Endodermal cell (in vitro differentiated cells): ENCODE measurements at regions not wholly inside any gene's neighbourhood (a gene's known extent, or its start where the extent isn't known, plus 50 kb on each side); places are given as distances from the start of the nearest gene placed in this dataset.

Experiments
- DNase-seq: peaks from one replicate; pipeline ENCODE4 v3.0.0-alpha.2; 2017
- H3K27ac ChIP-seq: 2 replicates; pipeline ENCODE4 v1.5.1; 2013; ENCODE audit warnings: mild to moderate bottlenecking, low read depth, low read length, moderate library complexity
- H3K27me3 ChIP-seq: 2 replicates; pipeline ENCODE4 v1.6.1; 2013; ENCODE audit warnings: mild to moderate bottlenecking, low read length, moderate library complexity; ENCODE audit not compliant: insufficient read depth, control insufficient read depth, poor library complexity, severe bottlenecking
- H3K36me3 ChIP-seq: 2 replicates; pipeline ENCODE4 v1.7.0; 2013; ENCODE audit warnings: mild to moderate bottlenecking, low read length, moderate library complexity; ENCODE audit not compliant: control insufficient read depth, insufficient read depth
- H3K4me1 ChIP-seq: one replicate; pipeline ENCODE4 v1.7.0; 2013; ENCODE audit warnings: low read length; ENCODE audit not compliant: control insufficient read depth, insufficient read depth
- H3K4me3 ChIP-seq: 2 replicates; pipeline ENCODE4 v1.5.1; 2013; ENCODE audit warnings: mild to moderate bottlenecking, low read length, moderate library complexity
- H3K9ac ChIP-seq: 2 replicates; pipeline ENCODE4 v1.6.1; 2013; ENCODE audit warnings: mild to moderate bottlenecking, low read length, moderate library complexity; ENCODE audit not compliant: poor library complexity, severe bottlenecking; ENCODE audit errors: extremely low read depth
- H3K9me3 ChIP-seq: 2 replicates; pipeline ENCODE4 v1.6.1; 2013; ENCODE audit warnings: mild to moderate bottlenecking, low read length, moderate library complexity; ENCODE audit not compliant: control insufficient read depth
- H3K27ac Mint-ChIP-seq: 2 replicates; pipeline ENCODE4 v1.8.0; 2020; ENCODE audit warnings: mixed read lengths
- H3K27me3 Mint-ChIP-seq: 2 replicates; pipeline ENCODE4 v1.8.0; 2021; ENCODE audit warnings: mild to moderate bottlenecking, mixed read lengths; ENCODE audit not compliant: insufficient read depth
- H3K36me3 Mint-ChIP-seq: 2 replicates; pipeline ENCODE4 v1.8.0; 2020; ENCODE audit warnings: low read depth, mixed read lengths
- H3K4me1 Mint-ChIP-seq: 2 replicates; pipeline ENCODE4 v1.8.0; 2020; ENCODE audit warnings: mixed read lengths
- H3K4me3 Mint-ChIP-seq: 2 replicates; pipeline ENCODE4 v1.8.0; 2020; ENCODE audit warnings: mild to moderate bottlenecking, moderate library complexity, mixed read lengths
- H3K9me3 Mint-ChIP-seq: 2 replicates; pipeline ENCODE4 v1.8.0; 2020; ENCODE audit warnings: mild to moderate bottlenecking, mixed read lengths
- CTCF ChIP-seq: fragments of 200-600 bp; sonication (generic); conservative IDR thresholded peaks from 2 replicates; pipeline ENCODE4 v1.5.0; 2021; ENCODE audit warnings: antibody characterized with exemption, mild to moderate bottlenecking
- WGBS, 2 experiments: methylation state at CpG; one replicate each; pipeline versions ENCODE4 v1.1.5 to v1.1.7; 2013; ENCODE audit warnings: missing lambda C conversion rate in 2 of 2, mixed read lengths in 1 of 2; ENCODE audit not compliant: insufficient coverage in 1 of 2, insufficient read length in 1 of 2; 5-methylcytosine and 5-hydroxymethylcytosine counted together

DNA sequence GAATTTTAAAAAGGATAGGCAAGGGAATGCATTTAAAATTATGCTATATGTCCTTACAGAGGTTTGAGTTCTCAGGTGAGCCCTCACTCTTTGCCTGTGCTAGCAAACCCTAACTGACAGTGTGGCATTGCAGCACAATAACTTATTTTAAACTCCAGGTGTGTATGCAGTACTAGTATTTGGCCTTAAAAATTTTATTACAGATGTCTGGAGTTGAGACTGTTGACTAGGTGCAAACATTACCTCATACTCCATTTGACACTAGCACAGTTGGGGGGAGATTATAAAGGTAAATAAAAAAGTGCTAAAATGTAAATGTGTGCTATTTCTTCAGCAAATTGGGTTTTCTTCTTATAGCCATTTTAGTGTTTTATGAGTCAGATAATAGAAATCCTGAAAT lies 407.7 kb downstream of the SH3GL2 start:
- Histone ChIP-seq H3K4me3 (no peak overlapping the region), H3K36me3 (no peaks in the 10 kb centered on the region), H3K27ac (no peak overlapping the region), H3K27me3 (no peaks in the 10 kb centered on the region), H3K4me1 (peaks cover 7% of the 10 kb centered on the region), H3K9ac (no peak overlapping the region), H3K9me3 (no peaks in the 10 kb centered on the region)
- peaks cover 19% of the 10 kb centered on the region for H3K4me1 Mint-ChIP-seq
- no peak overlapping the region for H3K4me3 Mint-ChIP-seq
- H3K27me3 Mint-ChIP-seq = no peaks in the 10 kb centered on the region
- H3K9me3 Mint-ChIP-seq = no peaks in the 10 kb centered on the region
- no peaks in the 10 kb centered on the region for H3K36me3 Mint-ChIP-seq
- H3K27ac Mint-ChIP-seq = no peak overlapping the region
- no peak for TF ChIP-seq CTCF
- no peak for DNase-seq

- WGBS, 2 experiments = 79 to 82% methylated on average over 2 to 5 of the region's 5 CpGs
- H3K27ac Mint-ChIP-seq = no peak overlapping the region
- Histone ChIP-seq H3K9ac (no peak overlapping the region), H3K4me1 (peaks cover 7% of the 10 kb centered on the region), H3K27me3 (no peaks in the 10 kb centered on the region), H3K36me3 (no peaks in the 10 kb centered on the region), H3K9me3 (no peaks in the 10 kb centered on the region), H3K27ac (no peak overlapping the region), H3K4me3 (no peak overlapping the region)
- peaks cover 19% of the 10 kb centered on the region for H3K4me1 Mint-ChIP-seq
- H3K9me3 Mint-ChIP-seq = no peaks in the 10 kb centered on the region
- H3K36me3 Mint-ChIP-seq = no peaks in the 10 kb centered on the region
- no peak overlapping the region for H3K4me3 Mint-ChIP-seq
- TF ChIP-seq CTCF = no peak
- H3K27me3 Mint-ChIP-seq = no peaks in the 10 kb centered on the region
- no peak for DNase-seq
These were observed 408.3 kb downstream of the SH3GL2 start for GRCh38 chr9:17987189-17987588.

DNA sequence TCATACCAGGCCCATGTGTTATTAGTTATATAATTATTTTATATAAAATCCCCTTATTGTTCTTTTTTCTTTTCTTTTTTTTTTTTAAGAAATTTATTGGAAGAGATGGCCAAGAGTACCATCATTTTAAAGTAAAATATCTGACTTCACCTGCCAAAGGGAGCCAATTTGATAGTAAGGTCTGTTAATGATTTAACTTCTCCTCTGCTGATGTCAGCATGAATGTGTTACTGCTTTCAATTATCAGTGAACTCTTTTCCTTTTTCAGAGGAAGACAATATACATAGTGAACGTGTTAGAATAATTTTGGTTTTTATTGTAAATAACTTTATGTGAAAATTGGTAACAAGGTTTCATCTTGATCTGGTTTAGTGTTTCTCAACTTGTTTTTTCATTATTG lies 409.6 kb downstream of the SH3GL2 start:
- peaks cover 19% of the 10 kb centered on the region for H3K4me1 Mint-ChIP-seq
- H3K27ac ChIP-seq = no peak overlapping the region
- H3K4me1 ChIP-seq = peaks cover 7% of the 10 kb centered on the region
- H3K27me3 ChIP-seq = no peaks in the 10 kb centered on the region
- H3K9me3 Mint-ChIP-seq = no peaks in the 10 kb centered on the region
- no peaks in the 10 kb centered on the region for H3K27me3 Mint-ChIP-seq
- no peak overlapping the region for H3K27ac Mint-ChIP-seq
- no peaks in the 10 kb centered on the region for H3K36me3 Mint-ChIP-seq
- H3K36me3 ChIP-seq = no peaks in the 10 kb centered on the region
- 100% methylated on average over 1 of the region's 1 CpG; no CpG with 5 or more reads in 1 of the 2 experiments for WGBS, 2 experiments
- H3K4me3 Mint-ChIP-seq = no peak overlapping the region
- DNase-seq = no peak
- H3K9me3 ChIP-seq = no peaks in the 10 kb centered on the region
- TF ChIP-seq CTCF = no peak
- H3K9ac ChIP-seq = no peak overlapping the region
- no peak overlapping the region for H3K4me3 ChIP-seq
